ENCODE measurements at regions not wholly inside any gene's neighbourhood (a gene's known extent, or its start where the extent isn't known, plus 50 kb on each side); places are given as distances from the start of the nearest gene placed in this dataset.

GRCh38 chr18:30527917-30528316, 514.6 kb downstream of the DSC3 start:
- no peak for DNase-seq (ENCODE audit: low read depth)

GRCh38 chr18:30527226-30527625, 515.3 kb downstream of the DSC3 start:
- DNase-seq (ENCODE audit: low read depth) = no peak

GRCh38 chr18:30522288-30522929, 520.1 kb downstream of the DSC3 start:
- DNase-seq (ENCODE audit: low read depth) = no peak

- DNase-seq (ENCODE audit: low read depth) = no peak
Measured at GRCh38 chr18:30514059-30514458, 528.5 kb downstream of the DSC3 start.

GRCh38 chr18:30512872-30513271, 529.7 kb downstream of the DSC3 start:
- DNase-seq (ENCODE audit: low read depth) = no peak

GRCh38 chr18:30510882-30511281, 531.7 kb downstream of the DSC3 start:
- no peak for DNase-seq (ENCODE audit: low read depth)

- no peak for DNase-seq (ENCODE audit: low read depth)
Measured at GRCh38 chr18:30501594-30501993, 540.9 kb downstream of the DSC3 start.

GRCh38 chr18:30500240-30500945, 542.1 kb downstream of the DSC3 start:
- no peak for DNase-seq (ENCODE audit: low read depth)

- no peak for DNase-seq (ENCODE audit: low read depth)
Measured at GRCh38 chr18:30499721-30500120, 542.8 kb downstream of the DSC3 start.

GRCh38 chr18:30492552-30493129, 549.9 kb downstream of the DSC3 start:
- no peak for DNase-seq (ENCODE audit: low read depth)

- DNase-seq (ENCODE audit: low read depth) = no peak
Measured at GRCh38 chr18:30491815-30492551, 550.6 kb downstream of the DSC3 start.

GRCh38 chr18:30489890-30490643, 552.5 kb downstream of the DSC3 start:
- DNase-seq (ENCODE audit: low read depth) = no peak

GRCh38 chr18:30487962-30488361, 554.6 kb downstream of the DSC3 start:
- peak; percentile 16 for DNase-seq (ENCODE audit: low read depth)

- peak; percentile 48 for DNase-seq (ENCODE audit: low read depth)
Measured at GRCh38 chr18:30486856-30487255, 555.7 kb downstream of the DSC3 start.

GRCh38 chr18:30485078-30485477, 557.5 kb downstream of the DSC3 start:
- no peak for DNase-seq (ENCODE audit: low read depth)

- no peak for DNase-seq (ENCODE audit: low read depth)
Measured at GRCh38 chr18:30481871-30482270, 560.7 kb downstream of the DSC3 start.

GRCh38 chr18:30469091-30469490, 573.5 kb downstream of the DSC3 start:
- no peak for DNase-seq (ENCODE audit: low read depth)

- no peak for DNase-seq (ENCODE audit: low read depth)
Measured at GRCh38 chr18:30465096-30465495, 577.4 kb downstream of the DSC3 start.

GRCh38 chr18:30457156-30457555, 585.4 kb downstream of the DSC3 start:
- no peak for DNase-seq (ENCODE audit: low read depth)

- no peak for DNase-seq (ENCODE audit: low read depth)
Measured at GRCh38 chr18:30455741-30456140, 586.8 kb downstream of the DSC3 start.

- DNase-seq (ENCODE audit: low read depth) = no peak
Measured at GRCh38 chr18:30454920-30455319, 587.6 kb downstream of the DSC3 start.

- DNase-seq (ENCODE audit: low read depth) = no peak
Measured at GRCh38 chr18:30451981-30452380, 590.6 kb downstream of the DSC3 start.
